GM19468 (cell line): ENCODE measurements at regions not wholly inside any gene's neighbourhood (a gene's known extent, or its start where the extent isn't known, plus 50 kb on each side); places are given as distances from the start of the nearest gene placed in this dataset.

Source experiments
- ATAC-seq: cut with Tn5 transposase; IDR thresholded peaks from one replicate; pipeline ENCODE4 v1.9.1; 2021; ENCODE audit warnings: mild to moderate bottlenecking, moderate library complexity, moderate number of reproducible peaks; ENCODE audit not compliant: unreplicated experiment; ENCODE audit errors: extremely low read depth

DNA sequence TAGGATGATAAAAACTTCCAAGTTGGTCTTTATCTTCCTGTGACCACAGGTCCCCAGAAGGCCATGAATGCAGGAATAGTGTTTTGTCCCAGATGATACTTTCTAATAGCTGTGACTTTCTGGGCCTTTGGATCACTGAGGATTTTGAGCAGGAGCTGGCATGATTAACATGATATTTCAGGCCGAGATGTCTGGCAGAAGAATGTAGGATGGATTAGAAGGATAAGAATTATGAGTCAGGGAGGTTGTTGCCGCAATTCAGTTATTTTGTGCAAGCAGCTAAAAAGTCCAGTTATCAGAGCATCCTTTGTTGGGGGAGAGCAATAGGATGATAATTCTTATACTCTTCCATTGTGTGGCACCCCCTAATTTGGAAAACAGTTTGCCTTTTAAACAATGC is 189.7 kb downstream of the PSAT1 start:
- no peak for ATAC-seq

GRCh38 chr9:78490231-78490630 is 193.3 kb downstream of the PSAT1 start:
- no peak for ATAC-seq

GRCh38 chr9:78491402-78491801 is 194.5 kb downstream of the PSAT1 start:
- ATAC-seq = no peak

DNA sequence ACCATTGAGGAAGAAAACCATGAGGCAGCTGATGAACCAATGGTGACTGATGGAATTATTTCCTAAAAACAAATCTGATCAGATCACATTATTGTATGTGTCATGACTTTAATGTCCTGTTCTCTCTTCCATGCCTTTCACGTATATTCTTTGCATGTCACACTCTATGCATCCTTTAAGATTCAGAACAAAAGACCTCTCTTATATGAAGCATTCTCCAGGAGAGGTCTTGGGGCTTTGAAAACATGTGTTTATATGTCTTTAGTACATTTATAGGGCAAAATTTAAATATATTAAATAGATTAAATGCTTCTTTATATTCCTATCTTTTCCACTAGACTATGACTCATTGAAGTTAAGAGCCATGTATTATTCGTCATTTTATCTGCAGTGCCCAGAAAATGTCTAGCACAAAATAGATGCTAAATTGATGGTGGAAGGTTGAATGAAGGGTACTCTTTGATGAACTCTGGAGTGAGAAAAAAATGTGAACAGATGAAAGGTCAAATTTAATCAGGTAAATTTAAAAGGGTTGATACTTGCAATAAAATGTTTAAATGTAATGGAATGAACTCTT is 196.3 kb downstream of the PSAT1 start:
- no peak for ATAC-seq

DNA sequence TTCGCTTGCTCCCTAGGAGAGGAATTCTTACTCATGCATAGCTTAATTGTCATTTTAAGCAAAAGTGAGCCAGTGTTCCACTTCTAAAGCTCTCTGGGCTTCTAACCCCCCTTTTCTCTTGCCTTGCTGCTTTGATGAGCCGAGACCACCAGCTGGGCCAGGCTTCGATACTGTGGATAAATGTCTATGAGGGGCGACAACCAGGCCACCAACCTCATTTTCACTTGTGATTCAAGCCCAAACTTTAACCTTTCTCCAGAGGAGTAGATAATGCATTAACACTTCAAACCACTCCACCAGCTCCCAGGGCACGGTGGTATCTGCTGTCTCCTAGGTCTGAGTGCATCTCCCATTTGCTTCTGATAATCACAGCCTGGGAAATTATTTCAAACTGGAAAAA is 205.6 kb downstream of the PSAT1 start:
- no peak for ATAC-seq

DNA sequence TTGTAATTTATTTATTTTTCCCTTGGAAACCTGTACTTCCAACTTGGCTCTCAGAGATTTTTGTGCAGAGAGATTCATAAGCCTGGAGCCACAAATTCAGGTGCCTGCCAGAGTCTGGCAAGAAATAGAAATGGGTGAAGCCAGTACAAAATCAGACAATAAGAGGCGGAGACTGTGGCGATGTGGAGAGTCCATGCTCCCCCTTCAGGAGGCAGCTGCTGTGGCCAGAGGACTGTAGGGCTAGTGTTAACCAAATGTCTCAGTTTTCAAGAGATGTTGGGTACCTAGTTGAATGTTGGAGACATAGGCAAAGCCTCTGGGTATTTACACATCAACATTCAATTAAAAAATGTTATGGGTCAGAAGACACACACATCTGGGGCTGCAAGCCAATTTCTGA is 208.6 kb downstream of the PSAT1 start:
- no peak for ATAC-seq

DNA sequence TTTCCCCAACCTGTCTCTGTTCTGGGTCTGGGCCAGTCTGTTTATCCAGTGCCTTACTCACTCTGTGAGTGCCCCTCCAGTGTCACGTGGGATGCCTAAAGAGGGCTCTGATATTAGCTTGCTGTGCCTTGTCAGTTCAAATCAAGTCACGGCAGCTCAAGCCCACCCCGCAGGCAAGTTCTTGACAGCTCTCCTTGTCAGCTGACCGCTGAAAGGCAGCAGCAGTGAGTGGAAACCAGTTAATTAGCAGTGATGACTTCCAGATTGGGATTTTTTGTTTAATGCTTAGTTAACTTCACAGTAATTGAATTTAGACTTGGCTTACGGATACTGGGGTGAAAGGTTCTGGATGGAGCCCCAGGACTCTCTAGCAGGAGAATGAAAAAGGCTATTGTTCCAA is 210.1 kb downstream of the PSAT1 start:
- no peak for ATAC-seq

- no peak for ATAC-seq
These were observed 213.1 kb downstream of the PSAT1 start for GRCh38 chr9:78510035-78510434.

DNA sequence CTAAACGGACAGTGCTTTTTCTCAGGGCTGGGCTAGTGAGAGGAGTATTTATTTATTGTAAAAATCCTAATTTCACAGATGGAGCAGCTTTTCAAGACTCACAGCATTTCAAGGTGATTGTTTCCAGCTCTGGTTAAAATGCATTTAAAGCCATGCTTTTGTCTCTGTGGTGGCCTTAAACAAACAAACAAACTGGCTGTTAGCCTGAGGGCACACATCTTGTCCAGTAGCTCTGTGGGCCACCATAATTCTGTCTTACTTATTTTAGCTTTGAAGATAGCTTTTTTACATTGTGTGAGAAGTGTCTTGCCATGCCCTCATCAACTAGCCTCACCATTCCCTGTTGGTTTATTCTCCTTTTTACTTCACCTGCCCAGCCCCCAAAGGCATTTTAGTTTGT is 218.2 kb downstream of the PSAT1 start:
- no peak for ATAC-seq

GRCh38 chr9:78519786-78520185 is 222.9 kb downstream of the PSAT1 start:
- ATAC-seq = no peak

GRCh38 chr9:78521680-78522079 is 224.8 kb downstream of the PSAT1 start:
- ATAC-seq = no peak

DNA sequence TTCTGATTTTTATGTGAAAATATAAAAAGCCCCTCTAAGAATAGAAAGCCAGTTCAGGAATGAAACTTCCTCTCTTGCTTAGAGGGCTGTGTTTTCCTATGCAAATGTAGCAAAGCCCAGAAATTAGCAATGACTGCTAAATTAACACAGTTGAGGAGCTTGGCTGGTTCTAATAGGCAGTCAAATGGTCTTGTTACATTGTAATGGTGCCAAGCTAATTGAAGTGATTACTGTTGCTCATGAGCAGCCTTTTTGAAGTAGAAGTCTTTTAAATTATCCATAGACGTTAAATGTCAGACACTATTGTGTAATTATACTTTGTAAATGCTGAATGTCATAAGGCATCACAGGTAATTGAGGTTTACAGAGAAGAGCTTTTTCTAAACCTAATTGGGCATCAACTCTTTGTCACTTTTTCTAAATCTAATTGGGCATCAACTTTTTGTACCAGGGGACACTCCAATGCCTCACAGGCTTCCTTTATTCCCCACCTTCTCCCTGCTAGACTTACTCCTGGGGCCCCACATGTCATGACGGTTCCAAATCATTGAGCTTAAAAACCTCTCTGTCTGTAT is 229.1 kb downstream of the PSAT1 start:
- no peak for ATAC-seq

GRCh38 chr9:78533500-78533899 is 236.6 kb downstream of the PSAT1 start:
- no peak for ATAC-seq

DNA sequence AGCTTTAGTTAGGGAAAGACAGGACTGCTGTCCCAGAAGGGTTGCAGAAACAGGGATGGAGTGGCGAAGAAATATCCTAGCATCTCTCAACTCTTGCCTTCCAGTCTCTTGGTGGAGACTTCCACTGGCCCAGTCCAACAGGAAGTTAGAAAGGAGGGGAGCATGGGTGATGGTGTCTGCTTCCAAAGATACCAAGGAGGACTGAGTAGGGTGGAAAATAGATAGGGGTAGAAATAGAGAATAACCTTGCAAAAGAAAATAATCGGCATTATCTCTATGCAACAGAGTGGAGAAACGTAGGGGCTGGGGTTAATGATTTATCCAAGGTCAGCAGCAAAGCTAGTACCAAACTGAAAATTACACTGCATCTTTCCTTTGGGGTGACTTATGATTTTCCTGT is 242.3 kb downstream of the PSAT1 start:
- no peak for ATAC-seq

- ATAC-seq = no peak
These were observed 243.0 kb downstream of the PSAT1 start for GRCh38 chr9:78539904-78540303.

- no peak for ATAC-seq
These were observed 245.0 kb downstream of the PSAT1 start for GRCh38 chr9:78541868-78542443.

GRCh38 chr9:78542491-78543181 is 245.7 kb downstream of the PSAT1 start:
- no peak for ATAC-seq

- ATAC-seq = no peak
These were observed 246.4 kb downstream of the PSAT1 start for GRCh38 chr9:78543353-78543752.

DNA sequence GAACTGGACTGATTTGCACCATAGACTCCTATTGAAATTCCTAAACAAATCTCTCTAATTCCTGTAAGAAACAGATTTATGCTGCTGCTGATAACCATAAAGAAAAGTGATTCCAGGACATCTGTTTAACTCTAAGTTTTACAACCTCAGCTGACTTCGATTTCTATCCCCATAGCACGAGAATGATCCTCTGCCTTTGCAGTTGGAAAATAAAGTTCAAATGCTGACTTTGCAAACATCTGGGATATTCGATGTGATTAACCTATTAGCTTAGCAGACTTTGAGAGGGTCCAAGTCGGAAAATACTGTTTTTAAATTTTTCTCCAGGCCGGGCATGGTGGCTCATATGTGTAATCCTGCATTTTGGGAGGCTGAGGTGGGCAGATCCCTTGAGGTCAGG is 247.3 kb downstream of the PSAT1 start:
- no peak for ATAC-seq

- no peak for ATAC-seq
These were observed 250.9 kb downstream of the PSAT1 start for GRCh38 chr9:78547831-78548230.

- ATAC-seq = no peak
These were observed 251.7 kb downstream of the PSAT1 start for GRCh38 chr9:78548670-78549069.

DNA sequence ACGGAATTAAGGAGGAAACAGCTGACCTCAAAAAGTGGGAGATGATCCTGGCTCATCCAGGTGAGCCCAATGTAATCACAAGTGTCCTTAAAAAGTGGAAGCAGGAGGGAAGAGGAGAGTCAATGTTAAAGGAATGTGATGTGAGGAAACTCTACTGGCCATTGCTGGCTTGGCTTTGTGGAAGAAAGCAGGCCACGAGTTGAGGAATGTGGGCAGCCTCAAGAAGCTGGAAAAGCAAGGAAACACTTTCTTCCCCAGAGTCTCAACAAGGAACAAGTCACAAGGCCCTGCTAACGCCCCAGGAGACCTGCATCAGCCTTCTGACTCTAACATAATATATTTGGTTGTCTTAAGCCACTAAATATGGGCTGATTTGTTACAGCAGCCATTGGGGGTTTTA is 252.8 kb downstream of the PSAT1 start:
- no peak for ATAC-seq
